Skin of body (tissue), 1 donor: ENCODE measurements at regions not wholly inside any gene's neighbourhood (a gene's known extent, or its start where the extent isn't known, plus 50 kb on each side); places are given as distances from the start of the nearest gene placed in this dataset.
"Not testable (repeated sequence)": the region's sequence is repeated elsewhere in the genome, so short reads cannot be mapped to it uniquely, and the experiment has no call there.

Experiments
- DNase-seq: peaks from one replicate; lab custom pipeline; 2025; lab: John Stamatoyannopoulos, UW

DNA sequence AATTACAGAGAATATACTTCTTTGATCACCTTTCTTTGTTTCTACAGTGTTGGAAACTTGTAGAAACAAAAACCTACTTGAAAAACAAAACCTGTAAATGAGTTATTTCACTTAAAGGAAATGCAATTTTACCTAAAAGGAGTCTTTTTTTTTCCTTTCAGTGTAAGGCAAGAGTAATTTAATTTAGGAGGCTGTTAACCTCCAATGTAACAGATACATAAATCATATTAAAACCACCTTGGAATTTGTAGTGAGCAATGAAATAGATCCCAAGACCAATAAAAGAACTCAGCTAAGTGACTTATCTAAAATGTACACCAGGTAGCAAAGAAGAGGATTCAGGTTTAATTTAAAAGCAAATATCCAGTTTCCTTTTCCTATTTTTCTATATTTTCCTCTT is 524.8 kb downstream of the CSNK1G3 start:
- no peak for DNase-seq

- DNase-seq: no peak
Observed at GRCh38 chr5:124034963-124035362, 523.0 kb downstream of the CSNK1G3 start.

DNA sequence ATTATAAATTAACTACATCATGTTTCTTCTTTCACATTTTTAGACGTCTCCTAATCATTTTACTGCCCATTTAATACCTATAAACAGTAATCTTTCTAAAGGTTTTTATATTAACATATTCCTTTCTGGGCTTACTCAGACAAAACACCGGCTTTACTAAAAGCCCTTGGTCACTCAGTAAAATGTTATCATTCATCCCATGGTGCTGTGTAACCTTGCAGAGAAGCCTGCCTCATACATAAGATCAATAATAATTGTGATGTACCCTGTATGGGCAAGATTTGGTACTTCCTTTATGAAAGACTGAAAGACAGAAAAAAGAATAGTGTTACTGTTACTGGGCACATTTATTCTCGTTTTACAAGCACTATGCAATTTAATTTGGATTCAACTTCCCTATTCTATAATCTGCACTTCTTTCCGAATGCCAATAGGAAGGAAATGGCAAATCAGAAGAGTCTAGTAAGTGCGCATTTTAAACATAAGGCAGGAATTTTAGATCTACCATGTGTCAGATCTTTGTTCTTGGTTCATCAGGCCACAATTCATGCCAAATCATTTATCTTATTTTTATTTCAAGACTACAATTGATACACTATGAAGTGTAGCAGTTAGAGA is 522.2 kb downstream of the CSNK1G3 start:
- DNase-seq: no peak

DNA sequence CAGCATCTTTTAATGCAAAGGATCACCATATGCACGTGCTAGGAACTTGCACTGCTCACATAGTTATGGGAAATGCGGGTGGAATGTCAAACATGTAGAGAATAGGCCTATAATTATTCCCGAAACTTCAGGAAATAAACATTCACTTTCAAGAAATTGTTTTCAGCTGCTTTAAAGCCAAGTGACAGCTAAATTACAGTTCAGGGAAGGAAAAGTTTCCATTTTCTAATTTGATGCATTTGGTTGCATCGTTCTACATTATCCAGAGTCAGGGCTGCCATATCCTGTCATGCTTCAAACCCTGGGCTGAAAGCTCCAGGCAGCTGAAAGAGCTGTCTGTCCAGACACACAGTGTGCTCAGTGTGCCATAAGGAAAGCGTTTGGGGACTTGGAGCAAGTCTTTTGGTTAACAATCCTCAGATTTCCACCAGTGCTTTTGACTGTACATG is 518.1 kb downstream of the CSNK1G3 start:
- peak; percentile 76 for DNase-seq

- no peak for DNase-seq
Observed at GRCh38 chr5:124027441-124027840, 515.5 kb downstream of the CSNK1G3 start.

DNA sequence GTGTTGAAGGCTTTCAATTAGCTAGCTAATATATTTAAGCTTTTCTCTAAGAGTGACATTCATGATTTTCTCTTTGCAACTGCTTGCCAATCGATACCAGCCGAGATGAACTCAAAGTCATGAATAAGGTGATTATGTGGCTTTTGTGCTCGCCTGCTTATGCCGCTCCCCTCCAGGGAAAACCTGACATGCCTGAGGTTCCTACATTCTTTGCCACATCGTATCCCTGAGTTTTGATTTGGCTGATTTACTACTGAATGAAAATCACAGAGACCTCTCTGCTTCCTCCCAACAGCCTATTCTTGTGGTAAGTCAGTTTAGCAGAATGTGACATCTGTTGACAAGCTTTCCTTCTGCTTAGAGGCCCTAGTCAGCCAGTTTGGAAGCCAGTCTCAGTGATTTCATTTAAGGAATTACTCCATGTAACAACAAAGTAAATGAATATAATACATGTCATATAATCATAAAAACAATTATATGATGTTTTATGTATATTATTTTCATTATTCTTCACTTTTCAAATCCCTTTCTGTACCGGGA is 513.4 kb downstream of the CSNK1G3 start:
- peak; percentile 66 for DNase-seq

DNA sequence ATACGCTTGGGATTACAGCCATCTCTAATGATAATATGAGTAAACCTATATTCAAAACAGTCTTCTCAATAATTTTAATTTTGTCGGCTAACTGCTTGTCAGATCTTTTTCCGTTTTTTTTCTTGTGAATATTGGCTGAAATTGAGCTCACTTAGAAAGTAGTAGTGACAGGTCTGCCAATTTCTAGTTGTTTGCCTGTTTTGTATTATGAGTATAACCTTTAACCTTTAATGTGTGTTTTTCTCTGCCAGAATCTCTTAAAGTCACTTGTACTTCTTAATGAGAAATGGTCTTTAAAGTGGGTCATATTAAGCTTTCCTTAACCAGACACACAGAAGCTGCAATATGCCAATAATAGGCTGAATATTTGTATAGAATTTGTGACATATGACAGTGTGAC is 511.0 kb downstream of the CSNK1G3 start:
- DNase-seq: no peak

DNA sequence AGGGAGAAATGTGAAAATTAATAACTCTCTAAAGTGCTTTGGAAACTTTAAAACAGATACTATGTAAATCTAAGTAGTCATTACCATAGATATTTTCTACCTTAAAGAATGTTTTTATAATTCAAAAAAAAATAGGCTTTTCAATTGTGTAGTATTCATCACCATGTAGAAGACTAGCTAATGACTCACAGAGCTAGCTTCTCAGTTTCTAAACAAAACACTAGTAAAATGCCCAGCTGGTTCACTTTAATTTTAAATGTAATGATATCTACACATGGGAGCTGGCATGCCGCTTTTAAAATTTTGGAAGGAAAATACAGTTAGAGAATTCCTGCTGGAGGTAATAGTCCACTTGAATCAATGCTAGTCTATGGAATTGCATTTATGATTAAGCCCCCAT is 509.8 kb downstream of the CSNK1G3 start:
- no peak for DNase-seq

DNA sequence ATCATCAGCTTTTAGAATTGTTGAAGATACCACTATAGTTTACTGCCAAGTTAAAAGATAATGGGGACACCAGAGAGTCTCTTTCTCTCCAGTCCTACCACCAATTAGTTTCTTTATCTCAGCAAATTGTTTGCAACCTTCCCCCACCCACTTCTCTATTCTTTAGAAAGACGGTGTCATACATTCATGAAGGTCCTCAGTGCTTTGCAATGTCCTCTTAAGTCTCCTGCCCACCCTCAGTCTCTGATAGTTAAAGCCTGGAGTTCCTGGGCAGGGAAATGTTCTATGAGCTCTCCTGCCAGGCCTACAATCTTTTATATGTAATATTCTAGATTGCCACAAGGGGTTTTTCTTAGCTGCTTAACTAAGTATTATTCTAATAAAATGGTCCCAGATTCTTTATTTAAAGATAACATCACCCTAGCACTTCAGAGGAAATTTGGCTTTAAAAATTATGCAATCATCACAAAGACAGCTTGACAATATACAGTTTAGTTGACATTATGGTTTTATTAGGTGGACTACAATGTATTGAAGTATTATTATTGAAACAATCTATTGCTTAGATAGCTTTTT is 509.2 kb downstream of the CSNK1G3 start:
- no peak for DNase-seq

GRCh38 chr5:124017321-124017720 is 505.3 kb downstream of the CSNK1G3 start:
- not testable (repeated sequence) for DNase-seq

GRCh38 chr5:124007675-124008398 is 495.9 kb downstream of the CSNK1G3 start:
- DNase-seq: no peak

- peak; percentile 30 for DNase-seq
Observed at GRCh38 chr5:124001036-124001615, 489.1 kb downstream of the CSNK1G3 start.

DNA sequence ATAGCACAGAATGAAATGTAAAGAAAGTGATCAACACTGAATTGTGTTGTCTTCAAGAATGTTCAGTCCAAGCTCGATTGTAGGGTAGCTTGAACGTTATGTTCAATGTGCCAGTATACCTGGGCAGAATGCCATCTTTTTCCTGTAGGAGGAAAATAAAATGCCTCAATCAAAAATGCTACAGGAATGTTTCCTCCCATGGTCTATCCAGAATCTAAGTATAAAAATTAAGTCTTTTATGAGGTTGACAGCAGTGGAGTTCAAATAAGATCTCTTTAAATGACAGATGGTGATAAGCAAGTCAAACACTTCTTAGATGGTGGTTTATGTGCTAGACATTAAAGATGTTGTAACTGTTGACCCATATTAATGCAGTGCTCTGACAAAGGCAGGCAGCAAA is 488.6 kb downstream of the CSNK1G3 start:
- DNase-seq: no peak

DNA sequence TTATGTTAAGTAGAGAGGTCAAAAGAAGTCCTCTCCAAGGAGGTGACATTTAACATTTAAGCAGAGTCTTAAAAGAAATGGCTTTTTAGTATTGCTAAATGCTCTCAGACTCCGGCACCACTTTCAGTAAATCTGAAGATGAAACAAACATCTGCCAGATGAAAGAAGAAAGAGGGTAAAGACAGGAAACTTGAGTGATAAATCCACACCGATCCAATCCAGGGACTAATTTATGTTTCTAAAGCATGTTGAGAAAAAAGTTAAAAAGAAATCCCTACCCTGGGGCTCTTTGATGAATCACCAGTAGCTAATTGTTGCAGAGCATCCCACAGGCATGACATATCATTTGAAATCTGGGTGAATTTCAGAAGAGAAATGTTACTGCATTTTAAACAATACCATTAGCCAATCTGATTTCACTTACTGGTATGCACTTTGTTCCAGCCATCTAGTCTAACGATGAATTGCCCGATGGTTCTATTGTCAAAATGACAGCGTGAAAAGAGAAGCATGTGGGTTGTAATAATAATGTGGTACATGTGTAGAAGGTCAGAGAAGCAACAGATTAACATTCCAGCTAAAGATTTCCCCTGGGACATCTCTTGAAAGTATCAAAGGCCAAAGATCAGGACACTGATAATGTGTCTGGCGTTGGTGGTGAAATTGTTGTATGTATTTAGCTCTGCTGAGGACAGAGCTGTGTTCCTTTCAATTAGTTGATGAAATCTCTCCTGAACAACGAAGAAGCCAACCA is 485.7 kb downstream of the CSNK1G3 start:
- peak; percentile 48 for DNase-seq

GRCh38 chr5:123997064-123997461 is 485.1 kb downstream of the CSNK1G3 start:
- no peak for DNase-seq

- no peak for DNase-seq
Observed at GRCh38 chr5:123992641-123993040, 480.7 kb downstream of the CSNK1G3 start.

DNA sequence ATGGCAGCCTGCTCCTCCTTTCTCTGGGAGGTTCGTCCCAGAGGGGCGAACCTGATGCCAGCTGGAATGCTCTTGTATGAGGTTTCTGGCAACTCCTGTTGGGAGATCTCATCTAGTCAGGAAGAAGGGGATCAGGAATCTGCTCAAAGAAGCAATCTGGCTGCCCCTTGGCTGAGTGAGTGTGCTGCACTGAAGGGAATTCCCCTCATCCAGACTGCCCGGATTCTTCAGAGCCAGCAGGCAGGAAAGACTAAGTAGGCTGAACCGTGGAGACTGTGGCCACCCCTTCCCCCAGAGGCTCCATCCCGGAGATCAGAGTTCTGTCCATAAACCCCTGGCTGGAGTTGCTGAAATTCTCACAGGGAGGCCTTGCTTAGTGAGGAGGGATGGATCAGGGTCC is 476.0 kb downstream of the CSNK1G3 start:
- DNase-seq: no peak

GRCh38 chr5:123976379-123977033 is 464.5 kb downstream of the CSNK1G3 start:
- no peak for DNase-seq

DNA sequence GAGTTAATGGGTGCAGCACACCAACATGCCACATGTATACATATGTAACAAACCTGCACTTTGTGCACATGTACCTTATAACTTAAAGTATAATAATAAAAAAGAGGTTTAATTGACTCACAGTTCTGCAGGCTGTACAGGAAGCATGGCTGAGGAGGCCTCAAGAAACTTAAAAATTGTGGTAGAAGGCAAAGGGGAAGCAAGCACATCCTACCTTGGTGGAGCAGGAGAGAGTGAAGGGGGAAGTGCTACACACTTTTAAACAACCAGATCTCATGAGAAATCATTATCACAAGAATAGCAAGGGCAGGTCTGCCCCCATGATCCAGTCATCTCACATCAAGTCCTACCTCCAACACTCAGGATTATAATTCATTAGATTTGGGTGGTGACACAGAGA is 463.5 kb downstream of the CSNK1G3 start:
- not testable (repeated sequence) for DNase-seq

- DNase-seq: no peak
Observed at GRCh38 chr5:123966781-123967180, 454.8 kb downstream of the CSNK1G3 start.

- no peak for DNase-seq
Observed at GRCh38 chr5:123965626-123966025, 453.6 kb downstream of the CSNK1G3 start.
